ENCODE measurements at regions not wholly inside any gene's neighbourhood (a gene's known extent, or its start where the extent isn't known, plus 50 kb on each side); places are given as distances from the start of the nearest gene placed in this dataset.

- Histone ChIP-seq H3K27ac (no peak overlapping the region), H3K27me3 (peaks cover 35% of the 10 kb centered on the region), H3K9me3 (no peaks in the 10 kb centered on the region), H3K4me1 (ENCODE audit: control insufficient read depth in 1 of 2, insufficient read depth in 1 of 2, low read depth in 1 of 2, low read length in 1 of 2) (no peaks in the 10 kb centered on the region), H3K36me3 (no peaks in the 10 kb centered on the region), H3K4me3 (ENCODE audit: low read depth in 1 of 2, low read length in 1 of 2) (no peak overlapping the region)
- TF ChIP-seq, protein P1, sequence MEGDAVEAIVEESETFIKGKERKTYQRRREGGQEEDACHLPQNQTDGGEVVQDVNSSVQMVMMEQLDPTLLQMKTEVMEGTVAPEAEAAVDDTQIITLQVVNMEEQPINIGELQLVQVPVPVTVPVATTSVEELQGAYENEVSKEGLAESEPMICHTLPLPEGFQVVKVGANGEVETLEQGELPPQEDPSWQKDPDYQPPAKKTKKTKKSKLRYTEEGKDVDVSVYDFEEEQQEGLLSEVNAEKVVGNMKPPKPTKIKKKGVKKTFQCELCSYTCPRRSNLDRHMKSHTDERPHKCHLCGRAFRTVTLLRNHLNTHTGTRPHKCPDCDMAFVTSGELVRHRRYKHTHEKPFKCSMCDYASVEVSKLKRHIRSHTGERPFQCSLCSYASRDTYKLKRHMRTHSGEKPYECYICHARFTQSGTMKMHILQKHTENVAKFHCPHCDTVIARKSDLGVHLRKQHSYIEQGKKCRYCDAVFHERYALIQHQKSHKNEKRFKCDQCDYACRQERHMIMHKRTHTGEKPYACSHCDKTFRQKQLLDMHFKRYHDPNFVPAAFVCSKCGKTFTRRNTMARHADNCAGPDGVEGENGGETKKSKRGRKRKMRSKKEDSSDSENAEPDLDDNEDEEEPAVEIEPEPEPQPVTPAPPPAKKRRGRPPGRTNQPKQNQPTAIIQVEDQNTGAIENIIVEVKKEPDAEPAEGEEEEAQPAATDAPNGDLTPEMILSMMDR (IDR thresholded peaks at IDR 0.05), result no peak
These were observed 151.3 kb upstream of the NPVF start for GRCh38 chr7:25379351-25380300.

- Histone ChIP-seq H3K36me3 (no peaks in the 10 kb centered on the region), H3K27ac (no peak overlapping the region), H3K9me3 (no peaks in the 10 kb centered on the region), H3K4me1 (ENCODE audit: control insufficient read depth in 1 of 2, insufficient read depth in 1 of 2, low read depth in 1 of 2, low read length in 1 of 2) (peaks cover 0 to 3% of the 10 kb centered on the region in 2 experiments), H3K4me3 (ENCODE audit: low read depth in 1 of 2, low read length in 1 of 2) (no peak overlapping the region), H3K27me3 (peaks cover 35% of the 10 kb centered on the region)
- TF ChIP-seq, protein P1 (IDR thresholded peaks at IDR 0.05), result no peak
These were observed 153.7 kb upstream of the NPVF start for GRCh38 chr7:25381818-25382589.

GRCh38 chr7:25382869-25383268 lies 154.6 kb upstream of the NPVF start:
- Histone ChIP-seq H3K27ac (no peak overlapping the region), H3K4me1 (ENCODE audit: control insufficient read depth in 1 of 2, insufficient read depth in 1 of 2, low read depth in 1 of 2, low read length in 1 of 2) (peaks cover 6% of the 10 kb centered on the region in 2 experiments), H3K9me3 (no peaks in the 10 kb centered on the region), H3K4me3 (ENCODE audit: low read depth in 1 of 2, low read length in 1 of 2) (no peak overlapping the region), H3K27me3 (peaks cover 35% of the 10 kb centered on the region), H3K36me3 (no peaks in the 10 kb centered on the region)
- TF ChIP-seq, protein P1 (IDR thresholded peaks at IDR 0.05), result no peak

DNA sequence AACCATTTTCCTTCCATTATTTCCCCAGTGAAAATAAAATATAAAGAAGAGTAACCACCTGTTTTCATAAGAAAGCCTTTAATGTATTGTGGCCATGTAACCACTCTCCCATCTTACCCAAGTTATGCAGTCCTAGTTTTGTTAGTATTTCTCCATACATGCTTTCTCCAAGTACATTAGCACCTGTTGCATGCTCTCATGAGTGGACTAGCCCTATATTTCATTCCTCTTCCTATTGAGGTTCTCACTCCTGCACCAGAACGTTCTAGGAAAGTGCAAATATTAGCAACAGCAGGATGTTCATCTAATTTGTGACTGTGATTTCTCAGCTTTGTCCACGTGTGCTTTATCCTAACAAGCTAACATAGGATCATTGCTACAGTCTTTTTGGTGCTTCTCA lies 155.1 kb upstream of the NPVF start:
- H3K4me1 ChIP-seq (ENCODE audit: control insufficient read depth in 1 of 2, insufficient read depth in 1 of 2, low read depth in 1 of 2, low read length in 1 of 2), result peaks cover 6 to 10% of the 10 kb centered on the region in 2 experiments
- H3K4me3 ChIP-seq (ENCODE audit: low read depth in 1 of 2, low read length in 1 of 2), result no peak overlapping the region
- peaks cover 35% of the 10 kb centered on the region for H3K27me3 ChIP-seq
- H3K9me3 ChIP-seq, result no peaks in the 10 kb centered on the region
- H3K27ac ChIP-seq, result no peak overlapping the region
- H3K36me3 ChIP-seq, result no peaks in the 10 kb centered on the region
- TF ChIP-seq, protein P1 (IDR thresholded peaks at IDR 0.05), result no peak

DNA sequence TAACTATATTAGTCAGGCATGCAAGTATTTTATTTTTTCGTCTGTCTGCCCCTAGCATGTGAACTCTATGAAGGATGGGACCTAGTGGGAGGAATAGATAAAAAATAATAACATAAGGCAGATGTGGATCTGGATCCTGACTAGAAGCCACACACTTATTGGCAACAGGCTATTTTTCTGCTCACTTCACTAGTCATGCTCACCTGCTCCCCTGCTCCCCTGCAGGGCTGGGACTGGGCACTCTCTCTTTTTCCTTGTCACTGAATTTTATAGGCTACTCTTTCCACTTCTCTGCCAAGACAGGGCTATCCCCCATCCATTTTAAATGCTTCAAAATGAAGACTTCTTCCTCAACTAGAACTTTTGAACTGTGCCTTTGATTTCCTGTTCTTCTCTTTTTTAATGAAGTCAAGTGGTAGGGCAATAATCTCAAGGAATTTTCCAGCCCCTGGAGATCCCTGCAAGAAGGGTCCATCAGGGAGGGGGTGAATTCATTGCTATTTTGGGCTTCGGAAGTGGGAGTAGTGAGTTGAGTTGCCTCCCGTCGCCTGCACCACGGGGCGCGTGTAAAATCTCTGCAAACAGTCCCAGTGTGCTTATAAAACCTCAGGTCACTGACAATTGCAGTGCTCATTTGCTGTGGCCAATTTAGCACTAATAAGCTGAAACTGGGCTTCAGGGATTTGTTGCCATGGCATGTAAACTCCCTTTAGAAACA lies 156.7 kb upstream of the NPVF start:
- no peaks in the 10 kb centered on the region for H3K9me3 ChIP-seq
- H3K4me3 ChIP-seq (ENCODE audit: low read depth in 1 of 2, low read length in 1 of 2), result no peak overlapping the region
- no peak overlapping the region for H3K27ac ChIP-seq
- TF ChIP-seq, protein P1 (IDR thresholded peaks at IDR 0.05), result no peak
- H3K4me1 ChIP-seq (ENCODE audit: control insufficient read depth in 1 of 2, insufficient read depth in 1 of 2, low read depth in 1 of 2, low read length in 1 of 2), result peaks cover 6 to 14% of the 10 kb centered on the region in 2 experiments
- H3K27me3 ChIP-seq, result peaks cover 40% of the 10 kb centered on the region
- no peaks in the 10 kb centered on the region for H3K36me3 ChIP-seq

Measured in neutrophil (primary cell).